HEK293T (cell line): ENCODE measurements at regions not wholly inside any gene's neighbourhood (a gene's known extent, or its start where the extent isn't known, plus 50 kb on each side); places are given as distances from the start of the nearest gene placed in this dataset.

ENCODE experiments used
- ARNT ChIP-seq: fragments of 450-650 bp; IDR thresholded peaks from 2 replicates; pipeline ENCODE4 v1.6.1; 2017; ENCODE audit warnings: mild to moderate bottlenecking
- CTBP1 ChIP-seq: fragments of 450-650 bp; IDR thresholded peaks from 2 replicates; pipeline ENCODE4 v1.6.1; 2016; ENCODE audit warnings: borderline replicate concordance
- ELF4 ChIP-seq: fragments of 450-650 bp; IDR thresholded peaks from 2 replicates; pipeline ENCODE4 v1.6.1; 2017; ENCODE audit warnings: antibody characterized with exemption
- FOXA1 ChIP-seq: fragments of 450-650 bp; IDR thresholded peaks from 2 replicates; pipeline ENCODE4 v1.6.1; 2016; ENCODE audit warnings: mild to moderate bottlenecking
- FOXK2 ChIP-seq: fragments of 450-650 bp; IDR thresholded peaks from 2 replicates; pipeline ENCODE4 v1.6.1; 2016; ENCODE audit warnings: mild to moderate bottlenecking
- FOXM1 ChIP-seq: fragments of 450-650 bp; IDR thresholded peaks from 2 replicates; pipeline ENCODE4 v1.6.1; 2017; ENCODE audit warnings: mild to moderate bottlenecking, borderline replicate concordance
- HDGF ChIP-seq: fragments of 450-650 bp; IDR thresholded peaks from 2 replicates; pipeline ENCODE4 v1.6.1; 2017; ENCODE audit warnings: antibody characterized with exemption, borderline replicate concordance
- L3MBTL2 ChIP-seq: fragments of 450-650 bp; conservative IDR thresholded peaks from 2 replicates; pipeline ENCODE4 v1.6.1; 2016; ENCODE audit warnings: mild to moderate bottlenecking
- LEF1 ChIP-seq: fragments of 450-650 bp; IDR thresholded peaks from 2 replicates; pipeline ENCODE4 v1.6.1; 2017; ENCODE audit warnings: mild to moderate bottlenecking, borderline replicate concordance
- NFRKB ChIP-seq: fragments of 450-650 bp; IDR thresholded peaks from 2 replicates; pipeline ENCODE4 v1.6.1; 2016; ENCODE audit warnings: mild to moderate bottlenecking, moderate library complexity
- SP1 ChIP-seq: fragments of 450-650 bp; IDR thresholded peaks from 2 replicates; pipeline ENCODE4 v1.6.1; 2017
- SUZ12 ChIP-seq: fragments of 450-650 bp; IDR thresholded peaks from 2 replicates; pipeline ENCODE4 v1.6.1; 2016; ENCODE audit warnings: mild to moderate bottlenecking
- TARDBP ChIP-seq: fragments of 450-650 bp; IDR thresholded peaks from 2 replicates; pipeline ENCODE4 v1.6.1; 2016

GRCh38 chr6:9224539-9224938 lies 789.2 kb upstream of the SLC35B3 start:
- TF ChIP-seq FOXK2 (no peak), SUZ12 (no peak), SP1 (no peak), TARDBP (no peak), FOXM1 (no peak), ELF4 (no peak), CTBP1 (no peak), FOXA1 (no peak), HDGF (no peak), LEF1 (no peak), NFRKB (no peak), L3MBTL2 (no peak), ARNT (no peak)
